ENCODE measurements at regions not wholly inside any gene's neighbourhood (a gene's known extent, or its start where the extent isn't known, plus 50 kb on each side); places are given as distances from the start of the nearest gene placed in this dataset.

DNA sequence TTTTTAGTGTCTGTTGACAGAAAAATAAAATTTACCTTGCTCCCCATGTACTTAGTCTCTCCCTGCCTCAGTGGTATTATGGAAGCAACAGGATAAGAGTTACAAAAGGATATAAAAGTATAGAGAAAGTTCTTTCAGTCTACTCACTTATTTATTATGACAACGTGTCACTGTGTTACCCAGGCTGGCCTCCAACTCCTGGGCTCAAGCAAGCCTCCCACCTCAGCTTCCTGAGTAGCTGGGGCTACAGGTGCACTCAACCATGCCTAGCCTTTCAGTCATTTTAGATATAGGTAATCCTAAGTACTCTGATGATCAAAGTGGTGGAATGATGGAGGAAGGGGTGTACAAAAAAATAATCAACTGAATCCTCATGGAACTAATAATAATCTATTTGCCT lies 215.2 kb upstream of the MKLN1 start:
- DNase-seq, result peak; percentile 50

DNA sequence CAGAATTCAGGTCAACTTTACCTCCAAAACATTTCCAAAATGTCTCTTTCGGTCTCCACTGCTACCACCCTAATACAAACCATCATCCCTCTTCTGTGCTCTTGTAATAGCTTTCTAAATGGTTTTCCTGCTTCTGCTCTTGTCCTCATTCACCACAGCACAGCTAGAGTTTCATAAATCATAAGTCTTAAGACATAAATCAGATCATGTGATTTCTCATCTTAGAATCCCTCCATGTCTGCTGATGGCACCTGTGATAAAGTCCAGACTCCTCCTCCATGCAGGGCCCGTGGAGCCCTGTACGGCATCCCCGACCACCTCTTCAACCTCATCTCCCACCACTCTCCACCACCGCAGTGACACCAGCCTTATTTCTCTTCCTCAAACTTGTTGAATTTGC lies 212.3 kb upstream of the MKLN1 start:
- DNase-seq, result no peak

DNA sequence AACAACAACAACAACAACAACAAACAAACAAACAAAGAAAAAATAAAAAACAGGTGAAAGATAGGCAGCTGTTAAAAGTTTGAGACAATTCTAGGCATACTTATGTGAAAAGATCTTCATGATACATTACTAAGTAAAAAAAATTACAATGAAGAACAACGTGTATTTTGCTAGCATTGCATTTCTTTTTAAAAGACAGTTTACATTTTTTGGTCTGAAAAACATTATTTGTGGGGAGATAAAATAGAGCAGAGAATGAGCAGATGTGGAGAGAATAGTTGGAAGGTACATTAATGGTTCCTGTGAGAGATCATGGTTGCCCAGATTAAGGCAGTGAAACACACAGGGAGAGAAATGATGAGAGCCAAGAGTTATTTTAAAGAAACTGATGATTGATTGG lies 210.2 kb upstream of the MKLN1 start:
- no peak for DNase-seq

DNA sequence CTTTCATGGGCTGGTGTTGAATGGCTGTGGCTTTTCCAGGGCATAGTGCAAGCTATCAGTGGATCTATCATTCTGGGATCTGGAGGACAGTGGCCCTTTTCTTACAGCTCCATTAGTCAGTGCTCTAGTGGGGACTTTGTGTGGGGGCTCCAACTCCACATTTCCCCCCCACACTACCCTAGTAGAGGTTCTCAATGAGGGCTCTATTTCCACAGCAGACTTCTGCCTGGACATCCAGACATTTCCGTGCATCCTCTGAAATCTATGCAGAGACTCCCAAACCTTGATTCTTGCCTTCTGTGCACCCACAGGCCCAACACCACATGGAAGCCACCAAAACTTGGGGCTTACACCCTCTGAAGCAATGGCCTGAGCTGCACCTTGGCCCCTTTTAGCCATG lies 208.3 kb upstream of the MKLN1 start:
- DNase-seq, result no peak

DNA sequence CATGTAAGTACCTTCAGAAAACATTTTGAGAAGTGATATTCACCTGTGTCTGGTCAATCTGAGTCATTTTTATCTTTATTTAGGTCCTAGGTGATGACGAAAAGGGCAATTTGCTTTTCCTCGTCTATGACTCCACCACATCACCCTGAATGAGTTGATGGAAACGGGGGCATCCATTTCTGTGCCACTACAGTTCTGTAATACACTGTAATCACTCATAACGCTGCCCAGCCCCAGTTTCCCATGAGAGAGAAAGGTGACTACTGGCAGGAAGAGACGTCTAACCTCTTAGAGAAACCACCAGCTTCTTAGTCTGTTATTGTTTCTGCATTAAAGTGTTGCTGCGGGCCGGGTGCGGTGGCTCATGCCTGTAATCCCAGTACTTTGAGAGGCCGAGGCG lies 205.3 kb upstream of the MKLN1 start:
- DNase-seq, result no peak

DNA sequence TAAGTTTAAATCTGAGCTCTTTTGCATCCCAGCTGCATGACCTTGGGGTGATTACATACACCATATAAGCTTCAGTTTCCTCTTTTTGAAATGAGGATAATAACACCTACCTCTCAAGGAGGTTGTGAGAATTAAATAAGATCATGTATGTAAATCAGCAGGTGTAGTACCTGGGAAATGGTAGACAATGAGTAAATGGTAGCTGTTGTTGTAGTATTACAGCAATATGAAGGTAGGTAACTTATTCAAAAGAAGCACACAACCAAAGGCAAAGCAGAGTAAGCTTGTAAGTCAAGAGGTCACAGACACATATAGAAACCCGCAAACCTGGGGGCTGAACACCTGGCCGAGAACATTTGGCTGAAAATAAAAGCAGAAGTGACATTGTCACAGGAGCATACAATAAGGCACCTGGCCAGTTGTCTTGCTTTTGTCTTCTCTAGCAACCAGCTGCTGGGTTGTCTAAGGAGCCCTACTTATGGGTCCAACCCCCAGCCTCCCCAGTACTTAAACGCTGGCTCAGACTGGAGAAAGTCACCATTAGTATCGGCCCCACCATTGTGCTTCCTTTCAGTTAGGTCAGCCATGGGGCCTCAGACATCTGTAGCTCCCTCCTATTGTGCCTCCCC lies 203.6 kb upstream of the MKLN1 start:
- peak; percentile 71 for DNase-seq

DNA sequence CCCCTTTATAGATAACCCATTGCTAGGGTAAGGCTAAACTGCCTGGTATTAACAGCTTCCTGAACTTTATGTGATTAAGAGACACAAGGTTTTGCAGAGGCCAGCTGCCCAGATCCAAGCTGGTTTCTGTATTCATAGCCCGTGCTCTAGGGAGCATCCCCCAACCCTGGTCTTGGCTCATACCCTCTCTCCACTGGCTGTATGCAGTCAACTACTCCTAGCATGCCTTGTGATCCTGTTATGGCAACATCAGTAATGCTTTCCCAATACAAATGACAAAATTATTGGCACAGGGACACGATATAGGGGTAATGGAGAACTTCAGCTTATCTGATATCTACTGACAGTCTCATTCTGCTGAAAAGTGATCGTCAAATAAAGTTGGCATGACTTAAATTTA lies 202.8 kb upstream of the MKLN1 start:
- no peak for DNase-seq

DNA sequence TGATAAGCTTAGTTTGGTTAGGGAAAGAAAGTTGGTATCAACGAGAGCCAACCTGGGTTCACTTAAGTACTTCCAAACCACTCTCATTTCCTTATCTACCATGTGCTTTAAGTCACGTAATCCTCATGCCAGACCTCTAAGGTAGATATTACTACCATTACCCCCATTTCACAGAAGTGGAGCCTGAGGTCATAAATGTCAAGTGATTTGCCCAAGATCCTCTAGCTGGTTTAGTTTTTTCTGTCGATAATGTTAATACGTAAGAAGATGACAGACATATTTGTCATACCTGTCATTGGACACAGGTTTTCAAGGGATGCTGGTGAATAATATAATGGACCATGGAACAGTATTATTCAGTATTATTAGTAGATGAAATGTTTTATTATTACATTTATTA lies 197.4 kb upstream of the MKLN1 start:
- no peak for DNase-seq

DNA sequence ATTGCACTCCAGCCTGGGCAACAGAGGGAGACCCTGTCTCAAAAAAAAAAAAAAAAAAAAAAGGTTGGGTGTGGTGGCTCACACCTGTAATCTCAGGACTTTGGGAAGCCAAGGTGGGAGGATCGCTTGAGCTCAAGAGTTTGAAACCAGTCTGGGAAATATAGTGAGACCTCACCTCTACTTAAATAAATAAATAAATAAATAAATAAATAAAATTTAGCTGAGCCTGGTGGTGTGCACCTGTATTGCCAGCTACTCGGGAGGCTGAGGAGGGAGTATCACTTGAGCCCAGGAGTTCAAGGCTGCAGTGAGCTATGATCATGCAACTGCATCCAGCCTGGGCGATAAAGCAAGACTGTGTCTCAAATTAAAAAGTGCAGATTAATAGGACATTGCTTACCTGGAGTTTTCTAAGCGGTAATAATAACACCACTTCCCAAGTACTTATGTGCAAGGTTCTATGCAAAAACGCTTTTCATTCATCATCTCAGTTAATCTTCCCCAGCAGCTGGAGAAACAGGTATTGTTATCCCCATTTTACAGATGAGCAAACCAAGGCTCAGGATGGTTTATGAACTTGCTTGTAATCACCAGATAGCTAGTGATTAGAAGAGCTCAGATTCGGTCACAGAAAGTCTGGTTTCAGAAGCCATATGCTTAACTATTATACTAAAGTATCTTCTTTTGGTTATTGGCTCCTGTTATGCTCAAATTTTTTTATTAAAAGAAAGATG lies 196.5 kb upstream of the MKLN1 start:
- no peak for DNase-seq

DNA sequence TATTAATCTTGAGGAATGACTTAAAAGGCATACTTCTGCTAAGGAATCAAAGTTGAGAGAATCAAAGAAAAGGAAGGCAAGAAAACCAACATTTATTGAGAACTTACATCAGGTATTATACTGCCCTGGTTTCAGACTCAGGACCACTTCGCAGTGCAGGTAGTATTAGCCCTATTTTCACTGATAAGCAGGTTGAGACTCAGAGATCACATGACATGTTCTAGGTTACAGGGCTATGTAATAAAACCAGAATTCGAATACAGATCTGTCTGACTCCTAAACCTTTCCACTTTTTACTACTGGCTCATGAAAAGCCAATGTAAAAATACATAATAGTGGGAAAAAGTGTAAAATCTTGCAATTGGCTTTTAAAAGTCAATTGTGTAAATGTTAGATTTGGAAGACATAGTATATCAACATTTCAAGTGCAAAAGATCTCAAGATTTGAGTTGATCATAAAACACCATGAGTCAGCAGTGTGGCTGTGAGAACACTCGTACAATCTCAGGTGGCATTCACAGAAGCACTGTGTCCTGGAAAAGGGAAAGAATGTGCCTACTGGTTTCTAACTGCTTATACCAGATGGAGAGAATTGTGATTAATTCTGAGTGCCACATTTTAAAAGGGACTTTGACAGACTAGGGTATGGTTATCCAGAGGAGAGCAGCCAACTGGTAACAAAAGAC lies 195.8 kb upstream of the MKLN1 start:
- no peak for DNase-seq

DNA sequence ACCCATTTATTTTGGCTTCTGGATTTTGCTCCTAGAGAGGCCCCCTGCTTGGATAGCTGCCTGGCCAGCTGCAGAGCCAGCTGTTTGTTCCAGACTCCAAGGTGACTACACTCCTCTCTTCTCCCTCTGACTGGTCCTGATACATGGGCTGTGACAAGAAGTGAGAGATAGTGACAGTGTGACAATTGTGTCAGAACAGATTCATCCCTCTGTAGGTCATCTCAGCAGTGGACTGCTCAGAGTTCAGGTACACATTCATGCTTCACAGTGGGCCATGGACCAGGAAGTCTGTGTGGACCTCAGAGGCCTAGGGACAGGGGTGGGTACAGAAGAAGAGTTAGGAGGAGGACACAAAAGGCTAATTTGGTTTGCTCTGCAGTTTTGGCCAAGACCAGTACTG lies 188.2 kb upstream of the MKLN1 start:
- DNase-seq, result no peak

DNA sequence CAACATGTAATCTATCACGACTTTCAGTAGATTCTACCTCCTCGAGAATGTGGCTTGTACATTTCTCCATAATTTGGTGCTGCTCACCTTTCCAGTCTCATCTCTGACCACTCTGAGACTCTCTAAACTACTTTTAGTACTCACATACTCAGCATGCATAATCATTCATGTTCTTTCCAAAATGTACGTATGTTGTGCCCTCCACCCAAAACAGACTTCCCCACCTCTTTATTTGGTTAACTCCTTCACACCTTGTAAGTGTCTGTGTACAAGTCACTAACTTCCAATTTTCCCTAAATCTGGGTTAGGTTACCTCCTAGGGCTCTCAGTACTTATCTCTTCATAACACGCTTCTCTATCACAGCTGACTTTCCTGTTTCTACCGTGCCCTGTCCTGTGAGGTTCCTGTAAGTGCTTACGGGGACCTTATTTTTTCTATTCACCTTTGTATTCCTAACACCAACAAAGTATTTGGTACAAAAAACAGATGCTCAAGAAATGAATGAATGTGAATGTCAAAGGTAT lies 186.2 kb upstream of the MKLN1 start:
- no peak for DNase-seq

DNA sequence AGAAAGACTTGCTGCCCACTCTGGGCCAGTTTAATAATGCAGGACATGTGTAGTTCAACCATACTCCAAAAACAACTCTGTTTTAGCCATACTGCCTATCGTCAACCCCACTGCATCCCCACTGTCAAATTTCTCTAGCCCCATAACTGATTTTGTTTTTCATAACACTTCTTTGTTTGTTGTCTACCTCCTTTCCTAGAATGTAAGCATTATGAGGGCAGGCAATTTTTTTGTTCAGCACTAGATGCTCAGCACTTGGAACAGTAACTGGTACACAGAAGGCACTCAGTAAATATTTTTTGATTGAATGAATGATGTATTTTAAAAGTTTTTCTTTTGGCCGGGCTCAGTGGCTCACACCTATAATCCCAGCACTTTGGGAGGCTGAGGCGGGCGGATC lies 183.8 kb upstream of the MKLN1 start:
- DNase-seq, result no peak

DNA sequence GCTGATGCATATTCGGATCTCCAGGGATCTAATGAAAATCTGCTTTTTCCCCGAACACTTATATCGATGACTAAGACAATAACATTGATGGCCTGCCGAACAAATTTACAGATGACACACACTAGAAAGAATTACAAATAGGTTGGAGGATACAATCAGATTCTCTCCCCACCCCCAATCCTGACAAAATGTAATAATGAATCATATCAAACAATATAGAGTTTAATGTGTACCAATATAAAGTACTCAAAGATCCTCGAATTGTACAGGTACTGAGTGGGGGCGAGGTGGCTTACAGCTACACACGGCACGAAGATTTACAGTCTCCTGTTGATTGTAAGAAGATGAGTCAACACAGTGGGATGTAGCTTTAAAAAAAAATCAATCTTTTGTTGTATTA lies 182.7 kb upstream of the MKLN1 start:
- DNase-seq, result no peak

DNA sequence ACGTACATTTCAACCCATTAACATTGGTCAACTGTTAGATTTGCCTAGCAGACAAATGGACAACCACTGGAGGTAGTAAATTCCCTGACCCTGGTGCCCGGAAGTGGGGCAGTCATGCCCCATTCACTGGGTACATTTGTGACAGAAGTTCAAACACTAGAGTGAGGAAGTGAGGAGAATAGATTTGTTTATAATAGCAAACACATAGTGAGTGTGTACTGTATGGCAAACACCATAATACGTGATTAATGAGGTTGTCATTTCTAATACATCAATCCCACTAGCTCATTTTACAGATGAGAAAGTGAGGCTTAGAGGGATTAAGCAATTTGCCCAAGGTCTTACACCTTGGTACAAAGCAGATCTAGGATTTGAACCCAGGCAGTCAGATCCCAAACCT lies 181.9 kb upstream of the MKLN1 start:
- no peak for DNase-seq

DNA sequence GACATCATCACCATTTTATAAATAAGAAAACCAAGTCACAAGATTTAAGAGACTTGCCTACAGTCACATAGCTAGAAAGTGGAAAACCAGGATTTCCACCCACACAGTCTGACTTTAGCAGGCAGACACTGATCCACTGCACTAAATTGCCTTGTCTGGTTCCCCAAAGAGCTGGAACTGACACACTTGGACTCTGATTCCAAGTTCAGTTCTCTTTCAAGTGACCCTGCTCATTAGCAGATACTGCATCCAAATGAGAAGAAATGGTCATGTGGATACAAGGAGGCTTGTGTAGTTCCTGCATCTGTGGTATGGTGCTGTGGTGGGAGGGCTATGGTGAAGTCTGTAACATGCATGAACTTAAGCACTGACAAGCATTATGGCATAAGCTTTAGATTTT lies 180.1 kb upstream of the MKLN1 start:
- no peak for DNase-seq

DNA sequence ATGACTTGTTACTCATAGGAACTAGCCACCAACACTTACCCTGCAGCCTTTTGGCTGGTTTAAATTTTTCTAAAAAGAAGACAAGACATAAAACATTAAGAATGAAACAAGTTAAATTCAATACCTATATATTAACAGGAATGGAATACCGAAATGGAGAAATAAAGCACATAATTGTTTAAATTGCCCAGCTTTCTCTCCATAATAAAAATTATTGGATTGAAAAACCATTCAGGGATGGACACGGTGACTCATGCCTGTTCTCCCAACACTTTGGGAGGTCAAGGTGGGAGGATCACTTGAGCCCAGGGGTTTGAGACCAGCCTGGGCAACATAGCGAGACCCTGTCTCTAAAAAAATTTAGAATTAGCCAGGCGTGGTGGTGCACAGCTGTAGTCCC lies 179.4 kb upstream of the MKLN1 start:
- DNase-seq, result no peak

DNA sequence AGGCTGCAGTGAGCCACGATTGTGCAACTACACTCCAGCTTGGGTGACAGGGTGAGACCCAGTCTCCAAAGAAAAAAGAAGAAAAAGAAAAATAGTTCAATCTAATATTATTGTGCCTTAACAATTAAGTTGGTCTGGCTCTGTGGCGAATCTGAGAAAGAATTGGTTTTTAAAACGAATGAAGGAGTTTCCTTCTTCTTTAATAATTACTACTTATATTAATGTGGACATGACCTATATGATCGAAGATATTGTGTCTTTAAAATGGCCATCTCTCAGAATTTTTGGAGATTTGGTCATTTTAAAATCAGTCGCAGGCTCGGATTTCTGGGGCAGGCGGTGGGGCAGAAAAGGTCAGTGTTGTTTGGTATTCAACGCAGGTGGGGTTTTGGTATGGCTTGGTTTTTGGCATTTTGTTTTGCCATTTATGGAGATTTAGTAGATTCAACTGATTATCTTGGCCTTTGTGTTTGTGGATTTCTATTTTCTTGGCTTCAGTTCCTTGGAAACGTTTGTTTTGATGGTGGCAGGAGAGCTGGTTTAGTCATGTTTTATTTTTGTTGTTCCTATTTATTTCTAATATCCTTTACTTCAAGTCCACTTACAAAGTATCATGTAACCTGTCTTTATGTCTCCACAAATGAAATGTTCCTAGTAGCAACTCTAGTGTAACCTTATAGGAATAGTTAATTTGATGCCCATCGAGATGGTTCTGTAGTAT lies 178.8 kb upstream of the MKLN1 start:
- no peak for DNase-seq

DNA sequence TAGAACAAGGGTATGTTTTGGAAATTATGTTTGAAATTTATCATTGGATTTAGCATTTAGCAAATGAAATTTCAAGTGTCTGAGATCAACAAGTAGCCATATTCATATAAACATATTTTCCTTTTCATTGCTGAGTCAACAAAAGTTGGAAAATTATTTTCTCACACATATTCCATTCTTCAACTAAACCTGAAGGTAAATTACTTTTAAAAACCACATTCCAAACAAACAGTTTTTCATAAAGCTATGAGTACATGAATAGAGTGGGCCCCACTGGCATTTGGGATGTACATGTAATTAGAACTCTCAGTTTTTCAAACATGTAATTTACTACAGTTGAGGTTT lies 178.3 kb upstream of the MKLN1 start:
- no peak for DNase-seq

DNA sequence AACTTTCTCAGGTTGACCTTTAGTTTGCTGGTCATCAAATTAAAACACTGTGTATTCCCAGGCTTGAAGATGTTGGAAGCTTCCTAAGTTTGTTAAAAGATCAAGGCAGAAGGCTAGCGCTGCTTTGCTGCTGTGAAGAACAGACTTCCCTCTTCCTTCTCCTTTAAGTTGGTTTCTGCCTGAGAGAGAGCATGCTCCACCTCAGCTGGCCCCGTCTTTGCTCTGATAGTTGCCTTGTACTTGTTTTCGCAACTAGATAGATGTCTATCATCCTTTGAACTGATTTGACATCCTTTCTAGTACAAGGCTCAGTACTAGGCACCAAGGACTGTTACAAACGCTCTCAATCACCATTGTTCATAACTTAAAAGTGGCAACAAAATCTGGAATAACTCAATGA lies 177.8 kb upstream of the MKLN1 start:
- DNase-seq, result no peak

DNA sequence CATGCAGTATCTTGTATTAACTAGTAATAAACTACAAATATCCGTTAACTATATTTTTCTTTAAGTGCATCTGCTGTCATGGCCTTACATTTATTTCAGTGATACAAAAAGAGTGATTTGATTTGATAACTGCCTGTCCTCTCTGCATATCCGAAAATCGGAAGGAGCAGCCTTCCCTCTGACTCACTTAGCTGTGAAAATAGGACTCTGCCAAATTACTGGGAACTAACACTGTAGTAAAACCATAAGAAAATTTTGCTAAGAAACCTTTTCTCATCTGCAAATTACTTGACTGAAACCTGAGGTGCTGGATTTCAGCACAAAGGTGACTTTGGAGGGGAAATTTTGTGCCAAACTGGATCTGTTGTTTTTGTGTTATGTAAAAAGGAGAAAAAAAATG lies 176.6 kb upstream of the MKLN1 start:
- DNase-seq, result no peak

DNA sequence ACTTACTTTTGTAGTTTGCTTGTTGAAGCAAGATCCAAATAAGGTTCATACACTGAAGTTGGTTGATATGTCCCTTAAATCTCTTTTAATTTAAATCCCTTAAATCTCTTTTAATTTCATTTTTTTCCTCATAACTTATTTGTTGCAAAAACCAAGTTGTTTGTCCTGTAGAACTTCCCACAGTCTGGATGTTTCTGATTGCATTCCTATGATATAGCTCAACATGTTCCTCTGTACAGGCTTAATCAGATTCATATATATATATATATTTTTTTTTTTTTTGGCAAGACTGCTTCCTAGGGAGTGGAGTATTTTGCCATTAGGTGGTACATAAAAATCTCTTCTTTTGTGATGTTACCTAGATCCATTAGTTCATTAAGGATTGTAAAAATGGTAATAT lies 174.9 kb upstream of the MKLN1 start:
- no peak for DNase-seq

DNA sequence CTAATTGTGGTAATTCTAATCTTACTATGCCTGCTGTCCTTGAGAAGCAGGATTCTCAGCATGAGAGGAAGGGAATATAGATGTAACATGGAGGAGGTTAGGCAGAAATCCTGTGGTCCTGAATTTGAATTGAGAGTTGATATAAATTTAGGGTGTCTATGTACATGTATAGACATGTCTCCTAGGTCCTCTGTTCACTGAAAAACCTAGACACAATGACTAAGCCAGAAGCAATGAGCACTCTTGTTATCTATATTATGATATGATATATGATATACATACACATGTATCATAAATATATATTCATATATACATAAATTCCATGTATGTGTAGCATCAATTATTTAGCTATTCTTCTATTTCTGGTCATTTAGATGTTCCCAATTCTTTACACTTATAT lies 173.3 kb upstream of the MKLN1 start:
- no peak for DNase-seq

Measured in CD4-positive, alpha-beta T cell treated with Interferon gamma for 1 hour (primary cell).